HEK293 (cell line): ENCODE measurements at regions not wholly inside any gene's neighbourhood (a gene's known extent, or its start where the extent isn't known, plus 50 kb on each side); places are given as distances from the start of the nearest gene placed in this dataset.

ENCODE experiments used
- CTCF ChIA-PET: fragments of 350-600 bp; formaldehyde crosslinking; extraction: SDS; loops from one replicate; lab custom pipeline; 2021; ENCODE audit warnings: antibody characterized with exemption; lab: Yijun Ruan, JAX
- POLR2A ChIA-PET: fragments of 300-600 bp; formaldehyde crosslinking; extraction: SDS; loops from one replicate; lab custom pipeline; 2020; ENCODE audit warnings: antibody characterized with exemption, inconsistent platforms; lab: Yijun Ruan, JAX
- H3K27ac ChIP-seq: fragments of 200-500 bp; sonication (Bioruptor generic); 2 replicates; pipeline ENCODE4 v1.5.1; 2014; ENCODE audit warnings: low read depth, low read length, control low read depth, inconsistent platforms; ENCODE audit errors: extremely low read depth
- H3K36me3 ChIP-seq, 2 experiments: fragments of 200-500 bp in 1 of 2; sonication (Bioruptor generic) in 1 of 2; 1 replicate in 1 of 2; 2 replicates in 1 of 2; pipeline ENCODE4 v1.5.1; 2014 to 2017; ENCODE audit warnings: inconsistent platforms in 2 of 2, low read length in 2 of 2; ENCODE audit not compliant: control insufficient read depth in 2 of 2, insufficient read depth in 1 of 2
- H3K4me1 ChIP-seq: fragments of 200-500 bp; sonication (Bioruptor generic); 2 replicates; pipeline ENCODE4 v1.5.1; 2014; ENCODE audit warnings: mild to moderate bottlenecking, low read length, inconsistent platforms; ENCODE audit not compliant: control insufficient read depth, insufficient read depth
- H3K4me3 ChIP-seq: 2 replicates; pipeline ENCODE4 v1.5.1; 2011; ENCODE audit warnings: low read depth, mild to moderate bottlenecking, control low read depth, low read length, moderate library complexity
- H3K9me3 ChIP-seq: fragments of 200-500 bp; sonication (Bioruptor generic); 2 replicates; pipeline ENCODE4 v1.5.1; 2014; ENCODE audit warnings: low read depth, low read length, inconsistent platforms; ENCODE audit not compliant: control insufficient read depth, insufficient read depth
- PRDM6 ChIP-seq: fragments of 450-650 bp; formaldehyde crosslinking; IDR thresholded peaks from 2 replicates; pipeline ENCODE4 v1.5.1; 2017; ENCODE audit warnings: missing biosample characterization, missing genetic modification characterization
- SALL2 ChIP-seq: fragments of 450-650 bp; formaldehyde crosslinking; IDR thresholded peaks from 2 replicates; pipeline ENCODE4 v1.5.0; 2017; ENCODE audit warnings: missing biosample characterization, mild to moderate bottlenecking, missing genetic modification characterization, borderline replicate concordance
- SCRT1 ChIP-seq: fragments of 450-650 bp; formaldehyde crosslinking; IDR thresholded peaks from 2 replicates; pipeline ENCODE4 v1.5.1; 2016; ENCODE audit warnings: missing biosample characterization, missing genetic modification characterization, borderline replicate concordance
- SETDB1 ChIP-seq: IDR thresholded peaks from one replicate; pipeline ENCODE4 v1.6.1; 2017; ENCODE audit warnings: mild to moderate bottlenecking, low read length, moderate library complexity, mixed read lengths; ENCODE audit not compliant: insufficient read length
- TRIM28 ChIP-seq: IDR thresholded peaks from 2 replicates; pipeline ENCODE4 v1.6.1; 2011; ENCODE audit warnings: low read length, control low read depth, borderline replicate concordance
- ZIC2 ChIP-seq: fragments of 450-650 bp; formaldehyde crosslinking; IDR thresholded peaks from 2 replicates; pipeline ENCODE4 v1.5.1; 2016; ENCODE audit warnings: missing biosample characterization, missing genetic modification characterization
- ZNF274 ChIP-seq, 2 experiments: fragments of 200-500 bp in 1 of 2; fragments of 450-650 bp in 1 of 2; sonication (Bioruptor generic) in 1 of 2; formaldehyde crosslinking in 1 of 2; IDR thresholded peaks; 2 replicates each; pipeline versions ENCODE4 v1.5.1 to v1.6.1; 2014 to 2016; ENCODE audit warnings: borderline replicate concordance in 1 of 2, inconsistent platforms in 1 of 2, low read length in 1 of 2, missing biosample characterization in 1 of 2, missing genetic modification characterization in 1 of 2
- ZNF350 ChIP-seq: fragments of 450-650 bp; formaldehyde crosslinking; IDR thresholded peaks from 2 replicates; pipeline ENCODE4 v1.5.0; 2017; ENCODE audit warnings: missing biosample characterization, mild to moderate bottlenecking, missing genetic modification characterization
- ZNF37A ChIP-seq: fragments of 450-650 bp; IDR thresholded peaks from 2 replicates; pipeline ENCODE4 v1.5.1; 2018; ENCODE audit warnings: missing biosample characterization, missing genetic modification characterization
- ZNF394 ChIP-seq: fragments of 450-650 bp; formaldehyde crosslinking; IDR thresholded peaks from 2 replicates; pipeline ENCODE4 v1.5.1; 2016; ENCODE audit warnings: missing biosample characterization, missing genetic modification characterization, mild to moderate bottlenecking, moderate library complexity, borderline replicate concordance
- ZNF513 ChIP-seq: fragments of 450-650 bp; IDR thresholded peaks from 2 replicates; pipeline ENCODE4 v1.5.1; 2018; ENCODE audit warnings: missing biosample characterization, missing genetic modification characterization
- ZNF561 ChIP-seq: fragments of 450-650 bp; IDR thresholded peaks from 2 replicates; pipeline ENCODE4 v1.5.1; 2018; ENCODE audit warnings: missing biosample characterization, missing genetic modification characterization, borderline replicate concordance
- ZNF623 ChIP-seq: fragments of 450-650 bp; formaldehyde crosslinking; IDR thresholded peaks from 2 replicates; pipeline ENCODE4 v1.5.1; 2016; ENCODE audit warnings: missing biosample characterization, missing genetic modification characterization
- ZNF785 ChIP-seq: fragments of 450-650 bp; formaldehyde crosslinking; IDR thresholded peaks from 2 replicates; pipeline ENCODE4 v1.5.1; 2016; ENCODE audit warnings: missing biosample characterization, missing genetic modification characterization
- ZSCAN18 ChIP-seq: fragments of 450-650 bp; formaldehyde crosslinking; IDR thresholded peaks from 2 replicates; pipeline ENCODE4 v1.5.1; 2016; ENCODE audit warnings: missing biosample characterization, missing genetic modification characterization
- TF ChIP-seq, protein P1 (sequence below): fragments of 450-650 bp; IDR thresholded peaks from 2 replicates; pipeline ENCODE4 v1.5.1; 2018; ENCODE audit warnings: missing biosample characterization, mild to moderate bottlenecking, missing genetic modification characterization
- TF ChIP-seq, protein P2 (sequence below): fragments of 450-650 bp; formaldehyde crosslinking; IDR thresholded peaks from 2 replicates; pipeline ENCODE4 v1.5.1; 2016; ENCODE audit warnings: missing biosample characterization, missing genetic modification characterization, low read depth
- TF ChIP-seq, protein P3 (sequence below): fragments of 450-650 bp; formaldehyde crosslinking; conservative IDR thresholded peaks from 2 replicates; pipeline ENCODE4 v1.5.1; 2016; ENCODE audit warnings: low read depth, missing biosample characterization, missing genetic modification characterization

DNA sequence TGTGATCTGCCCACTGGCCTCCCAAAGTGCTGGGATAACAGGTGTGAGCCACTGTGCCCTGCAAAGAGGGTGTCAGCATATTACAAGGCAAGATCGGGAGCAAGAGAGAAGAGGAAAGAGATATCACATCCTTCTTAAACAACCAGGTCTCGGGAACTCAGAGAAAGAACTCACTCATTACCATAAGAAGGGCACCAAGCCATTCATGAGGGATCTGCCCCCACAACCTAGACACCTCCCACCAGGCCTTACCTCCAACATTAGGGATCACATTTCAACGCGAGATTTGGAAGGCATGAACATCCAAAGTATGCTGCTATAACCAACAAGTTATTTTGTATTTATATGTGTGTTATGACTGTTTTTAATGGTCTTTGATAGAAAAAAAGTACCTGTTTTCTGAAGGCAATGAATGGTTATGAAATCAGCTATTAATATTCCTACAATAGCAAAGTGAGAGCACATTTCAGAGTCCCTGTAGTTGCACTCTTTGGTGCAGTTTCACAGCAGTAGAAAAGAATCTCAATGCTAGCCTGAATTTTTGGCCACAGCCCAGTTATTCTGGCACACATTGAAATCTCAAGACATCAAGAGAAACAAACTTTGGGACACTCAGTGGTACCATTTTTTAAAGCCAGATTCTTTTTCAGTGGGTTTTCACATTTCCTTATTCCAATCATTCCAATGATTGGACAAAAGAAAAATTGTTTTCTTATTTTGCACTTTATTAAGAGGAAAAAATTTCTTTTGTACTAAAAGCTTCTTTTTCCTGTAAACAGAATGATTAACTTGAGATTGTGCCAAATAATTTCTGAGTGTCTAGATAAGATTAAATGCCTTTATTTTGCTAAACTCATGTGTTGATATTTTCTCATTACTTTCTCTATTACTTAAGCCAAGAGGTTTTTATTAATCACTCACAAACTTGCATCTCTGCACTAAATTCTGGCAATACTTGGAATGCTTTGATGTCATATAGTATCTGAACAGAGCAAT lies 582.6 kb upstream of the ATP2B1 start:
- no peak overlapping the region for H3K27ac ChIP-seq
- TF ChIP-seq, protein P1, sequence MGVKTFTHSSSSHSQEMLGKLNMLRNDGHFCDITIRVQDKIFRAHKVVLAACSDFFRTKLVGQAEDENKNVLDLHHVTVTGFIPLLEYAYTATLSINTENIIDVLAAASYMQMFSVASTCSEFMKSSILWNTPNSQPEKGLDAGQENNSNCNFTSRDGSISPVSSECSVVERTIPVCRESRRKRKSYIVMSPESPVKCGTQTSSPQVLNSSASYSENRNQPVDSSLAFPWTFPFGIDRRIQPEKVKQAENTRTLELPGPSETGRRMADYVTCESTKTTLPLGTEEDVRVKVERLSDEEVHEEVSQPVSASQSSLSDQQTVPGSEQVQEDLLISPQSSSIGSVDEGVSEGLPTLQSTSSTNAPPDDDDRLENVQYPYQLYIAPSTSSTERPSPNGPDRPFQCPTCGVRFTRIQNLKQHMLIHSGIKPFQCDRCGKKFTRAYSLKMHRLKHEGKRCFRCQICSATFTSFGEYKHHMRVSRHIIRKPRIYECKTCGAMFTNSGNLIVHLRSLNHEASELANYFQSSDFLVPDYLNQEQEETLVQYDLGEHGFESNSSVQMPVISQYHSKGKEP (tag by site-specific recombination): no peak
- TF ChIP-seq, protein P2, sequence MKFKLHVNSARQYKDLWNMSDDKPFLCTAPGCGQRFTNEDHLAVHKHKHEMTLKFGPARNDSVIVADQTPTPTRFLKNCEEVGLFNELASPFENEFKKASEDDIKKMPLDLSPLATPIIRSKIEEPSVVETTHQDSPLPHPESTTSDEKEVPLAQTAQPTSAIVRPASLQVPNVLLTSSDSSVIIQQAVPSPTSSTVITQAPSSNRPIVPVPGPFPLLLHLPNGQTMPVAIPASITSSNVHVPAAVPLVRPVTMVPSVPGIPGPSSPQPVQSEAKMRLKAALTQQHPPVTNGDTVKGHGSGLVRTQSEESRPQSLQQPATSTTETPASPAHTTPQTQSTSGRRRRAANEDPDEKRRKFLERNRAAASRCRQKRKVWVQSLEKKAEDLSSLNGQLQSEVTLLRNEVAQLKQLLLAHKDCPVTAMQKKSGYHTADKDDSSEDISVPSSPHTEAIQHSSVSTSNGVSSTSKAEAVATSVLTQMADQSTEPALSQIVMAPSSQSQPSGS (tag by site-specific recombination): no peak
- TF ChIP-seq ZNF350 (tag by site-specific recombination) (no peak), ZIC2 (tag by site-specific recombination) (no peak), ZNF513 (tag by site-specific recombination) (no peak), ZNF561 (tag by site-specific recombination) (no peak), ZNF785 (tag by site-specific recombination) (no peak), ZNF623 (tag by site-specific recombination) (no peak), ZSCAN18 (tag by site-specific recombination) (no peak)
- TF ChIP-seq, protein P3, sequence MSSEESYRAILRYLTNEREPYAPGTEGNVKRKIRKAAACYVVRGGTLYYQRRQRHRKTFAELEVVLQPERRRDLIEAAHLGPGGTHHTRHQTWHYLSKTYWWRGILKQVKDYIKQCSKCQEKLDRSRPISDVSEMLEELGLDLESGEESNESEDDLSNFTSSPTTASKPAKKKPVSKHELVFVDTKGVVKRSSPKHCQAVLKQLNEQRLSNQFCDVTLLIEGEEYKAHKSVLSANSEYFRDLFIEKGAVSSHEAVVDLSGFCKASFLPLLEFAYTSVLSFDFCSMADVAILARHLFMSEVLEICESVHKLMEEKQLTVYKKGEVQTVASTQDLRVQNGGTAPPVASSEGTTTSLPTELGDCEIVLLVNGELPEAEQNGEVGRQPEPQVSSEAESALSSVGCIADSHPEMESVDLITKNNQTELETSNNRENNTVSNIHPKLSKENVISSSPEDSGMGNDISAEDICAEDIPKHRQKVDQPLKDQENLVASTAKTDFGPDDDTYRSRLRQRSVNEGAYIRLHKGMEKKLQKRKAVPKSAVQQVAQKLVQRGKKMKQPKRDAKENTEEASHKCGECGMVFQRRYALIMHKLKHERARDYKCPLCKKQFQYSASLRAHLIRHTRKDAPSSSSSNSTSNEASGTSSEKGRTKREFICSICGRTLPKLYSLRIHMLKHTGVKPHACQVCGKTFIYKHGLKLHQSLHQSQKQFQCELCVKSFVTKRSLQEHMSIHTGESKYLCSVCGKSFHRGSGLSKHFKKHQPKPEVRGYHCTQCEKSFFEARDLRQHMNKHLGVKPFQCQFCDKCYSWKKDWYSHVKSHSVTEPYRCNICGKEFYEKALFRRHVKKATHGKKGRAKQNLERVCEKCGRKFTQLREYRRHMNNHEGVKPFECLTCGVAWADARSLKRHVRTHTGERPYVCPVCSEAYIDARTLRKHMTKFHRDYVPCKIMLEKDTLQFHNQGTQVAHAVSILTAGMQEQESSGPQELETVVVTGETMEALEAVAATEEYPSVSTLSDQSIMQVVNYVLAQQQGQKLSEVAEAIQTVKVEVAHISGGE: no peak
- CTCF ChIA-PET: no interaction called here
- no peak overlapping the region for H3K4me3 ChIP-seq
- POLR2A ChIA-PET: no interaction called here
- H3K4me1 ChIP-seq: 0 out of 2 replicates have a peak, but pooled peaks cover 3% of the 10 kb centered on the region
- H3K36me3 ChIP-seq: no peaks in the 10 kb centered on the region
- H3K9me3 ChIP-seq: no peaks in the 10 kb centered on the region

- Histone ChIP-seq H3K4me3 (no peak overlapping the region), H3K36me3 (no peaks in the 10 kb centered on the region), H3K27ac (no peak overlapping the region), H3K9me3 (no peaks in the 10 kb centered on the region), H3K4me1 (0 out of 2 replicates have a peak, but pooled peaks cover 3% of the 10 kb centered on the region)
- CTCF ChIA-PET: interaction anchor here (0.6 kb wide), 1 partner anchor 625 kb away, joined by 3 read pairs; no protein-coding TSS in a partner anchor
- TF ChIP-seq PRDM6 (tag by site-specific recombination) (no peak), ZNF274 (IDR thresholded peaks at IDR 0.05; ENCODE audit: low read length) (no peak), ZNF274 (tag by site-specific recombination; IDR thresholded peaks at IDR 0.05; ENCODE audit: borderline replicate concordance) (no peak), SCRT1 (tag by site-specific recombination) (no peak), SALL2 (tag by site-specific recombination) (no peak), ZNF394 (tag by site-specific recombination) (no peak), SETDB1 (peak; percentile 91), TRIM28 (peak; percentile 80), ZNF37A (tag by site-specific recombination) (no peak)
- POLR2A ChIA-PET: no interaction called here
These were observed 578.9 kb upstream of the ATP2B1 start for GRCh38 chr12:90287585-90287984.
